PFSK-1 (cell line): ENCODE measurements at regions not wholly inside any gene's neighbourhood (a gene's known extent, or its start where the extent isn't known, plus 50 kb on each side); places are given as distances from the start of the nearest gene placed in this dataset.

ENCODE experiments used
- FOXP2 ChIP-seq: optimal IDR thresholded peaks from 2 replicates; pipeline ENCODE3; 2011; ENCODE audit warnings: borderline replicate concordance, control low read depth, inconsistent platforms; ENCODE audit not compliant: insufficient read depth; ENCODE audit errors: extremely low read length, extremely low read depth
- POLR2AphosphoS5 ChIP-seq: IDR thresholded peaks from 2 replicates; pipeline ENCODE4 v1.6.1; 2012; ENCODE audit warnings: low read depth, mild to moderate bottlenecking, control low read depth, low read length, moderate library complexity
- SIN3A ChIP-seq: IDR thresholded peaks from 2 replicates; pipeline ENCODE4 v1.6.1; 2012; ENCODE audit warnings: mild to moderate bottlenecking, low read length, moderate library complexity, borderline replicate concordance; ENCODE audit not compliant: insufficient read depth
- TAF1 ChIP-seq: IDR thresholded peaks from 2 replicates; pipeline ENCODE4 v1.6.1; 2012; ENCODE audit warnings: low read length, control low read depth, borderline replicate concordance; ENCODE audit not compliant: insufficient read depth
- TF ChIP-seq, protein P1 (sequence below), 2 experiments: IDR thresholded peaks; 2 replicates each; pipeline versions ENCODE4 v1.6.1 to v1.8.0; 2011 to 2012; ENCODE audit warnings: low read depth in 2 of 2, low read length in 2 of 2, control low read depth in 1 of 2, inconsistent platforms in 1 of 2, mild to moderate bottlenecking in 1 of 2, moderate library complexity in 1 of 2; ENCODE audit not compliant: insufficient read depth in 1 of 2

DNA sequence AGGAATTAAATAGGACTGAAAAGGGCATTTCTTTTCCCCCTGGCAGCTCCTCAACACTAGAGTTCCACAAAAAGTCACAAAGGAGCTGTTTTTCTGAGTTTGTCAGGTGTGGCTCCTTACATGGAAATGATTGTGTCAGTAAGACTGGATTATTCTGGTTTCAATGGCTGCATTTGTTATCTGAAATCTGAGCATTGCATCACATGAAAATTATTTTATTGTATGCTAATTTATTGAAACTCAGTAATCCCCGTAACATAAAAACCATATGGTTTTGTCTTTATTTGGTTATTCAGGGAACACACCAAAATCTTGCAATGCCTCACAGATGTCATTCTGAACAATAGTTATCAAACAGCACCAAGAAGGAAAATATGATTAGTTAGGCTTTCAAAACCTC is 439.7 kb upstream of the TNP1 start:
- TF ChIP-seq, protein P1, sequence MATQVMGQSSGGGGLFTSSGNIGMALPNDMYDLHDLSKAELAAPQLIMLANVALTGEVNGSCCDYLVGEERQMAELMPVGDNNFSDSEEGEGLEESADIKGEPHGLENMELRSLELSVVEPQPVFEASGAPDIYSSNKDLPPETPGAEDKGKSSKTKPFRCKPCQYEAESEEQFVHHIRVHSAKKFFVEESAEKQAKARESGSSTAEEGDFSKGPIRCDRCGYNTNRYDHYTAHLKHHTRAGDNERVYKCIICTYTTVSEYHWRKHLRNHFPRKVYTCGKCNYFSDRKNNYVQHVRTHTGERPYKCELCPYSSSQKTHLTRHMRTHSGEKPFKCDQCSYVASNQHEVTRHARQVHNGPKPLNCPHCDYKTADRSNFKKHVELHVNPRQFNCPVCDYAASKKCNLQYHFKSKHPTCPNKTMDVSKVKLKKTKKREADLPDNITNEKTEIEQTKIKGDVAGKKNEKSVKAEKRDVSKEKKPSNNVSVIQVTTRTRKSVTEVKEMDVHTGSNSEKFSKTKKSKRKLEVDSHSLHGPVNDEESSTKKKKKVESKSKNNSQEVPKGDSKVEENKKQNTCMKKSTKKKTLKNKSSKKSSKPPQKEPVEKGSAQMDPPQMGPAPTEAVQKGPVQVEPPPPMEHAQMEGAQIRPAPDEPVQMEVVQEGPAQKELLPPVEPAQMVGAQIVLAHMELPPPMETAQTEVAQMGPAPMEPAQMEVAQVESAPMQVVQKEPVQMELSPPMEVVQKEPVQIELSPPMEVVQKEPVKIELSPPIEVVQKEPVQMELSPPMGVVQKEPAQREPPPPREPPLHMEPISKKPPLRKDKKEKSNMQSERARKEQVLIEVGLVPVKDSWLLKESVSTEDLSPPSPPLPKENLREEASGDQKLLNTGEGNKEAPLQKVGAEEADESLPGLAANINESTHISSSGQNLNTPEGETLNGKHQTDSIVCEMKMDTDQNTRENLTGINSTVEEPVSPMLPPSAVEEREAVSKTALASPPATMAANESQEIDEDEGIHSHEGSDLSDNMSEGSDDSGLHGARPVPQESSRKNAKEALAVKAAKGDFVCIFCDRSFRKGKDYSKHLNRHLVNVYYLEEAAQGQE (IDR thresholded peaks at IDR 0.05; ENCODE audit: insufficient read depth in 1 of 2, low read depth in 2 of 2, low read length in 2 of 2), result no peak
- no peak for TF ChIP-seq FOXP2
- TF ChIP-seq SIN3A, result no peak
- TF ChIP-seq POLR2AphosphoS5, result no peak

DNA sequence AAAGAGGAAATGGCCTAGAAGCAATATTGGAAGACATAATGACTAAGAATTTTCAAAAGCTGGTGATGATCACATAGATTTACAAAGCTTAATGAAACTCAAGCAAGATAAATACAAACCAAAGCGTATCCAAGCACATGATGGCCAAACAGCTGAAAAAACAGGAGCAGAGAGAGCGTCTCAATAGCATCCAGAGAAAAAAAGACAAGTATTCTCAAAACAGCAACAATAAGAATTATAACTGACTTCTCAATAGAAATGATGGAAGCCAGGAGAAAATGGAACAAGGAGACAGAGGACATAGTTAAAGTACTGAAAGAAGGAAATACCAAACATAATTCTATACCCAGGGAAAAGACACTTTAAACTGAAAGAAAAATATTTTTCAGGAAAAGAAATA is 437.2 kb upstream of the TNP1 start:
- TF ChIP-seq, protein P1 (IDR thresholded peaks at IDR 0.05; ENCODE audit: insufficient read depth in 1 of 2, low read depth in 2 of 2, low read length in 2 of 2), result no peak
- TF ChIP-seq TAF1 (no peak), POLR2AphosphoS5 (no peak)

DNA sequence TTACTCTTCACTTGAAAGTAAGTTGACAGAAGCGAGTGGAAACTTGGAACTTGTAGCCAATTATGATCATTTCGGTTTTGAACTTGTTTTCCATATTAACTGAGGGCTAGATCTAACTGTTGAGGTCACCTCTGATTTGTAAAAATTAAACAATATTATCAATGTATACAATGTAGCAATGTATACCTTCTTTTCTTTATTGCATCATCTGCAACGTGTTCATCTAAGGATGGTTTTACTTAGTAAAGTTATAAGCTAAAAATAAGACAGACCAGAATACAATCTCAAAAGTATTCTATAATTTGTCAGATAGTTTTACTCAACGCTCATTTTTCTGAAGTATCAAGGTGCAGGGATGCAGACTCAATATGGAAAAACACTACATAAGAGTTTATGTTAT is 435.0 kb upstream of the TNP1 start:
- no peak for TF ChIP-seq POLR2AphosphoS5
- TF ChIP-seq FOXP2, result no peak
- no peak for TF ChIP-seq TAF1
- TF ChIP-seq, protein P1 (IDR thresholded peaks at IDR 0.05; ENCODE audit: insufficient read depth in 1 of 2, low read depth in 2 of 2, low read length in 2 of 2), result no peak
- no peak for TF ChIP-seq SIN3A

DNA sequence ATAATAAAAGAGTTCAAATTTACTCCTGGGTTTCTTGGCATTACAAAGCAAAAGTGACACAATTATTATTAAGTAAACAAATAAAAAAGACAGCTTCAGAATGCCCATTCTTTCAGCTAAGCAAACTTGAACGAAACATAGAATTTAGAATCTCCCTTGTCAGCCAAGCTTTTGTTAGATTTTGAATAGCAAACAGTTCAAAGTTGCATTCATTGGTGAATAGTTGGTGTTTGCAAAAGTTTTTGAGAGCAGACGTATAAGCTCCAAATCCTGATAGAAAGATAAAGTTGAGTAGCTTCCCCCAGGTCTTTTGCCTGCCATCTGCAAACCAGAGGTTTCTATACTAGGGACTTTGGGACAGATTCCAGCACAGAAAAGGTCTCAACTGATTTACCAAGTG is 434.3 kb upstream of the TNP1 start:
- TF ChIP-seq, protein P1 (IDR thresholded peaks at IDR 0.05; ENCODE audit: insufficient read depth in 1 of 2, low read depth in 2 of 2, low read length in 2 of 2), result no peak
- TF ChIP-seq SIN3A, result no peak
- no peak for TF ChIP-seq FOXP2
- no peak for TF ChIP-seq TAF1
- TF ChIP-seq POLR2AphosphoS5, result no peak

DNA sequence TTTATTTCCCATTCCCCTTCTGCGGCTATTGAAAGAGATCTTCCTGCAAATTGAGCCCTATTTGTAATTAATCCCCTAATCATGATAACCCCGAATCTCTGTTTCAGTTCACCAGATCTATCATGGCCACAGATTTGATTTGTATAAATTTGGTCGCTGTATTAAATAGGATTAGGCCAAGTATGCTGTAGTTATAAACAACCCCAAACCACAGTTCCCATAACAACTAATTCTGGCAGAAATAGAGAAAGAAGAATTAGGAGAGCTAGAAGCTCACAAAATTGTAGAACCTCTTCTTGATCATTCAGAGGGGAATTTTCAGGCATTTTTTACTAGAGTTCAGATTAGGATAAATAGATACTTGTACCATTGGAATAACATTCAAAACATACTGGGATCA is 433.7 kb upstream of the TNP1 start:
- TF ChIP-seq SIN3A, result no peak
- no peak for TF ChIP-seq TAF1
